ENCODE measurements at regions not wholly inside any gene's neighbourhood (a gene's known extent, or its start where the extent isn't known, plus 50 kb on each side); places are given as distances from the start of the nearest gene placed in this dataset.
"Not testable (repeated sequence)": the region's sequence is repeated elsewhere in the genome, so short reads cannot be mapped to it uniquely, and the experiment has no call there.

- H3K27me3 ChIP-seq (ENCODE audit: control insufficient read depth, insufficient read depth, low read length), result no peaks in the 10 kb centered on the region
- intact Hi-C loops (cut with micrococcal nuclease; ENCODE audit: unreplicated experiment) (no loop called here), in situ Hi-C loops (cut with HindIII; ENCODE audit: low pct_unique_long_range_greater_than_20kb, low sequenced_read_pairs) (no loop called here)
- ChIA-PET POLR2A (interaction anchor here (0.6 kb wide), 1 partner anchor 384 kb away, joined by 3 read pairs; no protein-coding TSS in a partner anchor), CTCF (no interaction called here)
- DNase-seq (ENCODE audit: low read depth, low spot score) (no peak), ATAC-seq (no peak)
- H3K4me1 ChIP-seq (ENCODE audit: control insufficient read depth, insufficient read depth, low read length), result no peaks in the 10 kb centered on the region
- H3K36me3 ChIP-seq (ENCODE audit: control insufficient read depth, insufficient read depth, low read length), result no peaks in the 10 kb centered on the region
- no peak for TF ChIP-seq CTCF (IDR thresholded peaks at IDR 0.05)
- TF ChIP-seq TCF7L2 (IDR thresholded peaks at IDR 0.05; ENCODE audit: low read depth, low read length), result 0 out of 2 replicates have a peak, but pooled peaks have one; percentile 34
- H3K27ac ChIP-seq (ENCODE audit: low read length), result no peak overlapping the region
- no peaks in the 10 kb centered on the region for H3K9me3 ChIP-seq (ENCODE audit: control insufficient read depth, insufficient read depth, low read depth, low read length)
- H3K4me3 ChIP-seq (ENCODE audit: low read depth in 2 of 2, low read length in 2 of 2), result no peak overlapping the region
- BruUV-seq (replicated peaks), result no TSS peak
These were observed 235.2 kb upstream of the SGCG start for GRCh38 chr13:22945321-22946226.

GRCh38 chr13:22948421-22948820 lies 232.4 kb upstream of the SGCG start:
- H3K4me1 ChIP-seq (ENCODE audit: control insufficient read depth, insufficient read depth, low read length), result no peaks in the 10 kb centered on the region
- H3K27me3 ChIP-seq (ENCODE audit: control insufficient read depth, insufficient read depth, low read length), result no peaks in the 10 kb centered on the region
- TF ChIP-seq SIN3A (IDR thresholded peaks at IDR 0.05; ENCODE audit: borderline replicate concordance, insufficient read depth, low read depth, low read length) (no peak), CTCF (IDR thresholded peaks at IDR 0.05) (no peak), TCF7L2 (IDR thresholded peaks at IDR 0.05; ENCODE audit: low read depth, low read length) (no peak), REST (IDR thresholded peaks at IDR 0.05; ENCODE audit: insufficient read depth in 1 of 2, low read depth in 2 of 2, low read length in 1 of 2) (no peak), POLR2AphosphoS5 (IDR thresholded peaks at IDR 0.05; ENCODE audit: low read depth, low read length) (no peak)
- in situ Hi-C loops (cut with HindIII; ENCODE audit: low pct_unique_long_range_greater_than_20kb, low sequenced_read_pairs) (no loop called here), intact Hi-C loops (cut with micrococcal nuclease; ENCODE audit: unreplicated experiment) (no loop called here)
- H3K4me3 ChIP-seq (ENCODE audit: low read depth in 2 of 2, low read length in 2 of 2), result no peak overlapping the region
- ATAC-seq (no peak), DNase-seq (ENCODE audit: low read depth, low spot score) (no peak)
- ChIA-PET CTCF (no interaction called here), POLR2A (no interaction called here)
- H3K27ac ChIP-seq (ENCODE audit: low read length), result no peak overlapping the region
- no TSS peak for BruUV-seq (replicated peaks)
- no peaks in the 10 kb centered on the region for H3K9me3 ChIP-seq (ENCODE audit: control insufficient read depth, insufficient read depth, low read depth, low read length)
- no peaks in the 10 kb centered on the region for H3K36me3 ChIP-seq (ENCODE audit: control insufficient read depth, insufficient read depth, low read length)

- H3K27me3 ChIP-seq (ENCODE audit: control insufficient read depth, insufficient read depth, low read length); DNase-seq (ENCODE audit: low read depth, low spot score); H3K36me3 ChIP-seq (ENCODE audit: control insufficient read depth, insufficient read depth, low read length); H3K27ac ChIP-seq (ENCODE audit: low read length); H3K4me3 ChIP-seq (ENCODE audit: low read depth in 2 of 2, low read length in 2 of 2); POLR2A ChIA-PET; CTCF ChIA-PET; H3K9me3 ChIP-seq (ENCODE audit: control insufficient read depth, insufficient read depth, low read depth, low read length); intact Hi-C loops (cut with micrococcal nuclease; ENCODE audit: unreplicated experiment); BruUV-seq (replicated peaks); H3K4me1 ChIP-seq (ENCODE audit: control insufficient read depth, insufficient read depth, low read length); in situ Hi-C loops (cut with HindIII; ENCODE audit: low pct_unique_long_range_greater_than_20kb, low sequenced_read_pairs); ATAC-seq: not testable (repeated sequence)
These were observed 228.8 kb upstream of the SGCG start for GRCh38 chr13:22952018-22952417.

- H3K27ac ChIP-seq (ENCODE audit: low read length), result not testable (repeated sequence)
These were observed 225.6 kb upstream of the SGCG start for GRCh38 chr13:22955147-22955546.

More at GRCh38 chr13:22955147-22955546, 225.6 kb upstream of the SGCG start:
- DNase-seq (ENCODE audit: low read depth, low spot score); ATAC-seq; H3K27me3 ChIP-seq (ENCODE audit: control insufficient read depth, insufficient read depth, low read length); H3K9me3 ChIP-seq (ENCODE audit: control insufficient read depth, insufficient read depth, low read depth, low read length); in situ Hi-C loops (cut with HindIII; ENCODE audit: low pct_unique_long_range_greater_than_20kb, low sequenced_read_pairs); CTCF ChIA-PET; H3K4me3 ChIP-seq (ENCODE audit: low read depth in 2 of 2, low read length in 2 of 2); POLR2A ChIA-PET; intact Hi-C loops (cut with micrococcal nuclease; ENCODE audit: unreplicated experiment); H3K36me3 ChIP-seq (ENCODE audit: control insufficient read depth, insufficient read depth, low read length); H3K4me1 ChIP-seq (ENCODE audit: control insufficient read depth, insufficient read depth, low read length); BruUV-seq (replicated peaks): not testable (repeated sequence)
